Fibroblast of skin of left quadriceps (primary cell): ENCODE measurements at regions not wholly inside any gene's neighbourhood (a gene's known extent, or its start where the extent isn't known, plus 50 kb on each side); places are given as distances from the start of the nearest gene placed in this dataset.

Source experiments
- DNase-seq, 2 experiments: peaks; one replicate each; pipeline ENCODE4 v3.0.0-alpha.2; 2013; ENCODE audit warnings: low read depth in 2 of 2

DNA sequence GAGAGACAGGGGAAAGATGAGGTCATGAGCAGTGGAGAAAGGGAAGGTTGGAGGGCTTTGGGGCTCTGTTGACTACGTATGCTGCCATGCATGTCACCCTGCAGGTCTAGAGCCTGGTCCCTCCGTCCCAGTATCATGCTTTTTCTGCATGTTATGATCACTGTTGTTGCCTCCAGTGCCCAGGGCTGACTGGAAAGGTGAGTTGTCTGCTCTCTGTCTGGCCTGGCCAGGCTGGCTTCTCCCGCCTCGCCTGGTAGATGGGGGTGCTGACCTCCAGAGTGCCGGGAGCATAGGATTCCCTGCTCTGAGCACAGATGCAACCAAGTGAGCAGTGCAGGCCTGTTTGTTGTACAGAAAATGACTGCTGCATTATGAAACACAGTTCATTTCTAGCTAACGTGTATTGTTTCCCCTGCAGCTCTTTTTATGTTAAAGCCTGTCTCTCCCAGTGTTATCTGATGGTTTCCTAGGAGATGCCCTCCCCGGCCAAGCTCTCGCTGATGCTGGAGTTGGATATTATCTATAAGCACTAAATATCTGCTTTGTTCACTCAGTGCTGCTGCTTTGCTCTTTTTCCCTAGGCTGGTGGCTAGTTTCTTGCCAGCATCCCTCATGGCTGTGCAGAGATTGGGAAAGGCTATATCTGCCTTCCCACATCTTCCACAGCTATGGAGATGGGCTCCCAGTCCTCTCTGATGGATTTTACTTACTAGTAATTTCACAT is 158.2 kb downstream of the TDRD15 start:
- DNase-seq: no peak

DNA sequence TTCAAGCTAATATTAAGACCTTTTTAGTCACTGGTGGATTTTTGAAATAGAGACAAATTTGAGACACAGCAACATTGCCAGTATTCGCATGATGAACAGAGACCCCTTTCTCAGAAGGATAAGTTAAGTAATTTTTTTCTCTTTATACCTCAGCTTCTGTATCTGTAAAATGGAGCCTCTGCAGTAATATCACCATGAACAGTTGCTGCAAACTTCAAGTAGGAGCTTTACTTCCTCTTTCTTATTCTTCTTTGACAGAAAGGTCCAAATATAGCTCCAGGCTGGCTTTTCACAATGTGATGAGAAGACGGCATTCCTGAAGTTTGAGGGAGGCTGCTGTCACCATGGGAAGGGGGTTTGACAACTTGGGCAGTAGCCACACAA is 158.7 kb downstream of the TDRD15 start:
- DNase-seq: no peak

DNA sequence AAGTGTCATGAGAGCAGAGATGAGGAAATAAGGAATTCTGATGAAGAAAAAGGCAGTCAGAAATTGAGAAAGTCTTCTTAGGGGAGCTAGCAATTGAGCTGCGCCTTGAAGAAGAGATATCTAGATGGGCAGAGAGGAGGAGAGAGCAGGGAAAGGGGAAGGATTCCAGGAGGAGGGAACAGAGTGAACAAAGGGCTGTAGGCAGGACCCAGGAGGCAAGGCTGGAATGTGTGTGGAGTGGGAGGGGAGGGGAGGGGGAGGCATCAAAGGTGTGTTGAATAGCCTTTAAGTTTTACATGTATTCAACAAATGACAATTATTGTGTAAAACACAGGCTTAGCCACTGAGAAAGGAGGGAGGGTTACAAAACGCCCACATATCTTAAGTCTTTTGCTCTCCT is 164.5 kb downstream of the TDRD15 start:
- DNase-seq: no peak

DNA sequence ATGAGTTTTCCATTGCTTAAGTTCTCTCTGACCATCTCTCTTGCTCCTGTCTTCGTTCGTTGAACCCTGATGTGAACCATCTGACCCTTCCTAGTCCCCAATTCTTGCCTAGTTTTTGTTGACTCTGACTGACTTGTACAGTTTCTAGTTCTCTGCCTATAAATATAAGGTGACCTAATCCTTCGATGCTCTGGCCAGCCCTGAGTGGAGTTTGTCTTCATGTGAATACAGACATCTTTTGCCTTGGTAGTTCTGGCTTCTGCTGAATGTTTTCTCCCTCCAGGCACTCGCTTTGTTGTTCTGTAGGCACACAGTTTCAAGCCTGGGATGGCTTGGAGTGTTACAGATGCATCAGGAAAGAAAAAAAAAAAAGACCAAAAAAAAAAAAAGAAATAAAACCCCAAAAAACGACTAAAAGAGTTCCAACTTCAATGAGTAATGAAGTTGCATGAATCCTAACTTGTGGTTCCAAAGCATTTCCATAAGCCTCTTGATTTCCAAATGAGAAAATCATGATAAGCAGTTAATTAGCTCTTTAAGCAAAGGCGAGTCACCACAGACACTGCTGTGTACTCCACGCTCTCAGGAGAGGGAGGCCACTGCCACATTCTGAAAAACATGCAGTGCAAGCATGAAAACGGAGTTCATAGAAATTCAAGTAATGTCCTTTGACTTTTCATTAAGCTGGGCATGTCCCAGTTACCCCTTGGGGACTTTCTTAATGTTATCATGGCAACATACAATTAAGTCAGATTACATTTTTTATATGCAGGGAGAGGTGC is 165.2 kb downstream of the TDRD15 start:
- no peak for DNase-seq

DNA sequence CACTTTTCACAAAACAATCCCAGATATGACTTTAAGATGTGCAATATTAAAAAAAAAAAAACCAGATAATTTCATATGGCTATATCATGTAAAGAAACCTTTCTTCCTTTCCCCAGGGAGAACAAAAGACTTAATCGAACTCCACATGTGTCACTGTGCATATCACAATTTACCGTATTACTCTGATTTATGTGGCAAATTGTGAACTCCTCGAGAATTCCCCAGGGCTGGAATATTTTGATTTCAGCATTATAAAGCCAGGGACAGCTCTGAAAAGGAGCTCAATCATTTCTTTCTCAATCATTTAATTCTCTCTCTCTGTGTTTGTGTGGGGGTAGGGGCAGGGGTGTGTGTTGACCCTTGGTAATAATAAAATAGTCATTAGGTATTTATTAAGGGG is 165.8 kb downstream of the TDRD15 start:
- DNase-seq: no peak

DNA sequence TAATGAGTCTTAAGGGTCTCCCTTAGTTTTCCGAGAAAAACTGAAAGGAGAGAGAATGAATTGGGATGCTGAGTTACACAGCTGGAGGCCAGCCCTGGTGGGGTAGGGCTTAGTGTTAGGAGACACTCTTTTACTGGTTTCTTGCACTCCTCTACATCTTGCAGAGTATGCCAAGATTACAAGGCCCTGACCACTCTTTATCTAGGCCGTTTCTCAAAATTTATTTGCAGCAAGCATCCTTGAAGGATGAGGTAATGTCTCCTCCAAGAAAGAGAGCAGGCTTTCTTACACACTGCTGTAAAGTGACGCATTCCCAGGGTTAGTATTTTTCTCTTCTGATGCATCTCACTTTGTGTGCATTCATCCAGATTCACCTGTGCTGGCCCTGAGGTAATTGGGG is 166.2 kb downstream of the TDRD15 start:
- DNase-seq: no peak

DNA sequence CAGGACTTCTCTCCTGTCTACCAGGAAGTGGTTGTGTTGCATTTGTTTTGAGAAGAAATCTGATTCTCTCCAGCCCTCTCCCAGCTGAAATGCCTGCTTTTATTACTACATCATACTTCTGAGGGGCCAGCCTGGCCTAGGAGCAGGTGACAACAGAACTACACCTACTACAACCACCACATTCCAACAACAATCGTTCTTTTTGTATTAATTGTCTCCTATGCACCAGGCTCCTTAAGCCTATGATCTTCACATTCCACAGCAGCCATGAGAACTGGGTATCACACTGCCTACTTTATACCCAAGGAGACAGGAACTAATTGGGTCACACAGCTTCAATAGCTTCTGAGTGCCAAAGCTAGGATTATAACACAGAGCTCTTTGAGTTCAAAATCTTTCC is 167.7 kb downstream of the TDRD15 start:
- DNase-seq: no peak

DNA sequence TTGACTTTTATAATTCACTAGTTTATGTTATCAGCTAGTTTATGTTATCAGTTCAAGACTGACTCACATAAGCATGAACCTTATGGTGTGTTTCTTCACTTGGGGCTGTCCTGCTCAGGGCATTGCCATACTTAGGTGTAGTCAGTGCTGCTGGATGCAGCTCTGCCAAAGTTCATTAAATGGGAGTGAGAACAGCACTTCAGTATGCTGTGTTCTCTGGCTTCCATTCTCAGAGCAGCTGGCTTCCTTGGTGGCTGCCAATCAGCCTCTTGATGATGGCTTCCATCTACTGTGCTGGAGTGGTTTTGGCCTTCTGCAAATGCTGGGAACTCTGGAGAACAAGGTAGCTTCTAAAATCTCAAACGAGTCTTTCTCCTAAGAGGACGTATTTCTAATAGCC is 170.7 kb downstream of the TDRD15 start:
- DNase-seq: no peak

DNA sequence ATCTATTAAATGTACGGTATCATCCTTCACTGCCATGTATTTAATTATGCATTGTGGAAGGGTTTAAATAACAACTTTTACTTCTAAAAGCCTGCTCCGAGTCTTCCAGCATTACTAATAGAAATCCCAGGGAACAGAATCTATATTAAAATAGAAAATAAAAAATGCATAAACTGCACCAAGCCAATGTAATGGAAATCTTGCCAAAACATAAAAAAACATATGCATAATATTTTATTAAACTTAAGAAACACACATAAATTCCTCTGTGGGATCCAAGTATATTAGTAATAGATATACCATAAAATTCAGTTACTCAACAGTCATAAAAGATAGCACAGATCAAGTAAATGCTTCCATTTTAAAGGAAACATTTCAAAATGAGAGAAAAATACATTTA is 175.6 kb downstream of the TDRD15 start:
- no peak for DNase-seq

DNA sequence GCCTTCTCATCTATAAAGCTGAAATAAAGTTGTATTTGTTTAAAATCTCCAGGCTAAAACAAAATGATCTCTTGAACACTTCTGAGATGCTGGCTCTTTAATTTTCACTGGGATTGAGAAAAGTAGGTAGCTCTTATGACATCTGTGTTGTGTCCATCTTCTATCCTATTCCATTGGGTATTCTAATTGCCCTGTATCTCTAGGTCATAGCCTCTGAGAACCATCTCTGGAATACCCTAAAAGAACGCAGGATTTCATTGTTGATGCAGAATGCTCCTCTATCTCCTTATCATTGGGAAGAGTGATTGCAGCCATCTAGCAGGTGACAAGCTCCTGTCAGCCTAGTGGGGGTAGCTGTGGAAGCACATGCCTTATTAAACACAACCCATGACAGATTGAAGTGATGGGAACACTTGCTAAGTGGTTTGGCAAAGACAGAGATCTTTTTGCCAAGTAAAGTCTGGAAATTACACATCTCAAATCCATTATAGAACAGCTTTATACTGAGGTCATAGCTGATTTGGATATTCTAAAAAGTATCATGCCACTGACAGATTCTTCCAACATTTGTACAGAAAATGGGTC is 178.2 kb downstream of the TDRD15 start:
- no peak for DNase-seq

DNA sequence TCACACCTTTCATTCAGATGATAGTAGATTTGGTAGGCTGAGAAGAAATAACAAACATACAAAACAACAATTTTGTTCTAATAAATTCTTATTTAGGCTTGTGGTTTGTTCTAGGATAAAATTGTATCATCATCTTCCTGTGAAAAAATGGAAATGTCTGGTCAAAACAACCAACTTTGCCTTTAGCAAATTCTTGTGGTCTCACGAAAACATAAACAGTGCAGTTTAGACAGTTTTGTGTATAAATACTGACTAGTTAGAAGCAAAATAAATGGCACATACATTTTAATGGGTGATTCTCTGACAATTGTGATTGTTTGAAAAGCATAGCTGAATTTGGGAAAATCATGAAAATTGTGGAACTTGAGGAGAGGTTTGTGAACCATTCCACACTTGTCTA is 180.1 kb downstream of the TDRD15 start:
- DNase-seq: no peak

DNA sequence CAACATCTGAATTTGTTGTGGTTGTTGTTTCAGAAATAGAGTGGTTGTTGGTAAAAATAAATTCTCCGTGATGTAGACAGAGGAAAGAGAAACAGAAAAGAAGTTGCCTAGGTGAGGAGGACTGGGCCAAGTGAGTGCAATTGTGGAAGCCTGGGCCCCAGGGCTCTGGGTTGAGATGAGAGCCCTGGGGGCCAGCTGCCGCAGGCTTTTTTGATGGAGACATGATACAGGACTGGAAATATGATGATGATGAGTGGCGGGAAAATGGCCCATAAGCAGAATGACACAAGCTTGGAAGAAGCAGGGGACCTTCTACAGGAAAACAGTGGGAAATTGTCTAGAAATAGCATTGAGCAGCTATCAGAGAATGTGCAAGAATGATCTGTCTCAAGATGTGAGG is 181.8 kb downstream of the TDRD15 start:
- no peak for DNase-seq

DNA sequence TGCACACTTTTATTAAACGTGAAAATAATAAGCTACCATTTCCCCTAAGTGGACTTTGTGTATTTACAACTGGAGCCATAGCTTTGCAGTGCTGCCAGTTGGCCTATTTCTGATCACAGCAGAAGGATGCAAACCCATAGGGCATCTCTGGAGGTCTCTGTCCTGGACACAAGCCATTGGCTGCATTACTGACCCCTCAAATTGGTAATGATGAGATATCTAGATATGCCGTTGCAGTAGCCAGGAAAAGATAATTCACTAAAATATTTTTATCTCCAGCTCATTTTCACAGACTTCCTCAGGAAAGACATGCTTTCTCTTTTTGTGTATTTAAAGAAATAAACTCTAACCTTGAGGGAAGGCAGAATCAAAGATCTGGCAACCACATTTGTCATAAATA is 182.5 kb downstream of the TDRD15 start:
- DNase-seq: no peak

DNA sequence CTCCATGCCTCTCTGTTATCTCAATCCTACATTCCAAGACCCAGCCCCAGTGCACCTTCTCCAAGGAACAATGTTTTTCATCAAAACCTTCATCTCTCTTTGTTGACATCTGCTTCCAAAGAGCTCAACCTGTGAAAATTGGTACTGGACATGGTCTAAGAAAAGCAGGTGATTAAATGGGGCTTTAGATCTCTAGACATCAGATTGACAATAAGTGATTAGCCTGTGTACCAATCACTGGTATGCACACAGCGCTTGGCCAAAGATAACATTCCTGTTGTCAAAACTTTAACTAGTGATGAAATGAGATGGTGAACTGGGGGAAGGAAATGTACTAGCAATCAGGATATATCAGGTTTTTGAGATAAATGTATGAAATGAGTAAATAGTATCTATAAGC is 183.3 kb downstream of the TDRD15 start:
- DNase-seq: no peak

DNA sequence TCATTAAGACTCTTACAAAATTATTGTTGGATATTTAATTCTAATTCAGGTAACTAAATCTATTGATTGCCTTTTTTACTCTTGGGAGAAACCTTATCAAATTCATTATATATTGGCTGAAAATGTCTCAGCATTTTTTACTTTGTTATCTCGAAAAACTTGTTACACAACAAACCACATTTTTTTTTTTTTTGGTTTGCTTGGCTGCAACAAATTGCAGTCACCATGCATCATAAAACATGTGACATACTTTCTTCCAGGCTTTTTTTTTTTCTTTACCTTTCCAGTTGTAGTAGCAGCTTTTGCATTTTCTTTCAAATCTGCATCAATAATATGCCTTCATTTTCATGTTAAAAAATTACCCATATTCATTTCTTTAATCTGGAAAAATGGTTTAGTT is 186.7 kb downstream of the TDRD15 start:
- no peak for DNase-seq

DNA sequence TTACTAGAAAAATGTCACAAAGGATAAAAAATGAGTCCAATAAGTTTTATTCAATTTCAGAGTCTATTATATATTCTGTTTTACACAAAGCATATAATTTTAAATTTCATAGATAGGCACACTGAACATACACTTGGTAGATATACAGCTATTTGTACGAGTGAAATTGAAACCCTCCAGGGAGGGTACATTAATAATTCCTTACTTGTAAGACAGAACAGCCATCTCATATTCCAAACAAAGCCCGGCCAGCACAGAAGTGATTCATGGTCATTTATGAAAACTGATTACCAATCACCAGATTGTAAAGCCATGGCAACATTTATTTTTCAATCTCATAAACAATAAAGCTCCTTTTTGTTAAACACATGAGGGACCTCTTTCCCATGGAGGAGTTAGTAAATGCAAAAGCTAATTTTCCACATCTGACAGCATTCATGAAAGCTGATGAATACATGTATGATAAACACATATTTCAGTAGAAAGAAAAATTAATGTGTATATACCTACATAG is 190.6 kb downstream of the TDRD15 start:
- DNase-seq: no peak

DNA sequence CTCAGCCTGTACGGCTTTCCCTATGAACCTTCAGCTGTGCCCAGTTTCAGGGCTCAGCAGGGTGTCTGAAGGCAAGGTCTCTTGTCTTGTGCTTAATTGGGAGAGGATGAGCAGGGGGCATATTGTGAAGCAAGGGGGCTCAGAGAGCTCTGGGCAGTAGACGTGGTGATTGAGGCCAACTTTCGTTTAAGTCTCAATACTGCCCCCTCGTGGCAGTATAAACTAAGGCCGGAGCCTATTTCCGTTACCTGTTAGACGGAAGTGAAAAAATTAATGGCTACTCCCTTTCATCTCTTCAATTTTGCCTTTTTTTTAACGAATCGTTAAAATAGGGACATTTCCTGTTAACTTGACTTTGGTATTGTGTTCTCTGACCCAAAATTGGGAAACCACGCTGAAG is 193.4 kb downstream of the TDRD15 start:
- DNase-seq: no peak

DNA sequence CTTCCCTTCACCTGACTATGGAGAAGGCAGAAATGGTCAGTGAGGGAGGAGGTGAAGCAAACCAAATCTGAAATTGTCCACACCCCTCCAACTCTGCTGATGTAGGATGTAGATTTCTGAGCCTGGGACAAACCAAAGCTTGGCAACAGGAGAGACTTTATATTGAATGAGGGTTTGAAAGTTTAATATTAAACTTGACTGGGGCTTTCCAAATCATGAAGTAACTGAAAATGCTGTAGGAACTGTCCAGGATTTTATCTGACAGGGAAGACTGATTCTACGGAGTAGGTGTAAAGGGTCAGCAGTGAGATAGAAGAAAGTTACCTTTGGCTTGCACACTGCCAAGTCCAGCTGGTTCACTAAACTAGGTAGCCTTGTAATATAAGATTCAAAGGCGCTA is 194.5 kb downstream of the TDRD15 start:
- DNase-seq: no peak

DNA sequence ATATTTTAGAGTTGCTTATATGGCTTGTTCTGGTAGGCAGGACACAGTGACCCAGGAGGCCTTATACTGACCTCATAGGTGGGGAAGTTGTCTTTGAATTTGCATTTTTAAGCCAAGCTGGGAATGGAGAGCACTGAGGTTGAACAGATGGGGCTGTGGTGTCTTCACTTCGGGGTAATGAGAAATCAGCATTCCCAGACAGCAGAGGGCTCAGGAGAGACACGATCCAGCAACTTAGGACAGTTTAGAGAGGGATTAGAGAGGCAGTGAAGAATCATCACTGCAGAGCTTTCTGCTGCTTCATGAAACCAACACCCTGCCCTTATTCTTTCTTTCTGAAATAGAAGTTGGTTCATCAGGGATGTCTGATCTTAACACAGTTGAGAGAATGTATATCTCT is 202.4 kb downstream of the TDRD15 start:
- DNase-seq: no peak

DNA sequence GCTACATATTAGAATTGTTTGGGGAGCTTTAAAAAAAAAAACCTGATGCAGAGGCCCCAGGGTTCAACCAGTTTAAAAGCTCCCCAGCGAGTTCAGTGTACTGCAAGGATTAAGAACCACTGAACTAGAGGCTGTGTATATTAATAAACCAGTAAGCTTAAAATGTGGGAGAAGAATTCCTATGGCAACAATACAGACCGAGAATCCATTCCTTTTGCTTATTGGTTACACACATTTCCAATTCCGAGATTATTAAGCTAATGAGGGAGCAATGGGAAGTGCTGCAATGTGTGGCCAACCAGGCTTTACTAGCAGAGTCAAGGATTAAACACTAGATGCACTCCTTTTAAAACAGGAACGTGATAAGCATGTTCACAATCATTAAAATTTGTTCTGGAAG is 204.4 kb downstream of the TDRD15 start:
- no peak for DNase-seq

DNA sequence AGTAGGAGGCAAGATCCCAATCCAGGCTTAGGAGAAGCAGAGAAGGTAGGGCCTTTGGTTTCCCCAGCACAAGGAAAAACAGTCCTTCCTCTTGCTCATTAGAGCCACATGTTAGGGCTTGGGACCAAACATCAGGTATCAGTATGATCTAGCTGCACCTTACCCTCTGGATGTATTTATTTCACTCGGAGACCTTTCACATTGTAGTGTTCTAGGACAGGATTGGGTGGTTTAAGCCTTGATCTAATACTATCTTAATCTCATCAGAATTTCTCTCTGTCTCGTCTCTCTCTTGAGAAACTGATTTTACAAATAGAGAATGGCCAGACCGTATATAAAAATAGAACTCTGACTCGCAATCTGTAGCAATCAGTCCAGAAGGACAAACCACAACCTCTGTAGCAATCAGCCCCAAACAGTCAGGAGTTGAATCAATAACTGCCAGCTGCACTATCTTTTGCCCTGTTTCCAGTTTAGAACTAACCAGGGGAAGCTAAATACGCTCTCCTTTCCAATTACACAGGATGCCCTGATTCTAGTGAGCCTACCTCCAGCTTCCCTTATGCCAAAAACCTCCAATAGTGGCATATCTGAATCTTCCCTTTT is 207.1 kb downstream of the TDRD15 start:
- DNase-seq: no peak

DNA sequence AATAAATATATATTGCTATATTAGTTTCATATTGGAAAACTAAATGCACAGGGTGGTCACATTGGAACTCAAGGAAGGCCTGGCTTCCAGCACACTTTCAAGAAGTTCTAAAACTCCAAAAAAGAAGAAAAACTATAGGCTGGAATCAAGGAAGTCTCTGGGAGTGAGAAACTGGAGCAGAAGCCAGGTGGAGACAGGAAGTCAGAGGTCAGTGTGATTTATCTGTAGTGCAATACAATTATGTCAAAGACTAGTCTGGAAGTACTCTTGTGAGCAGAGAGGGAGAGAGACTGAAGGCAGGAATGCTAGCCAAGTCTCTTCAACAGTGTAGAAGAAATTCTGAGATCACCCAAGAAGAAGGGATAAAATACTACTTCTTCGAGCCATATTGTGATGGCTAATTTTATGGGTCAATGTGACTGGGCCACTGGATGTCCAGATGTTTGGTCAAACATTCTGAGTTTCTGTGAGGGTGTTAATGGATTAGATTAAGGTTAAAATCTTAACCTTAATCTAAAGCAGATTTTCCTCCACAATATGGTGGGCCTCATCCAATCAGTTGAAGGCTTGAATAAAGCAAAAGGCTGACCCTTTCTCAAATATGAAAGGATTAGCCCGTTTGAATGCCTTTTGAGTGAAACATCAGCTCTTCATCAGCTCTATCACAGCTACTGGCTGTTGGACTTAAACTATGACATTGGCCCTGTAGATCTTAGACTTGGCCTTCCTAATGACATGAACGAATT is 208.0 kb downstream of the TDRD15 start:
- DNase-seq: no peak
